Neural cell (in vitro differentiated cells): ENCODE measurements at regions not wholly inside any gene's neighbourhood (a gene's known extent, or its start where the extent isn't known, plus 50 kb on each side); places are given as distances from the start of the nearest gene placed in this dataset.

Experiments used
- CTCF ChIP-seq: fragments of 450-650 bp; IDR thresholded peaks from 2 replicates; pipeline ENCODE4 v1.5.1; 2014; ENCODE audit warnings: antibody characterized with exemption, mild to moderate bottlenecking, moderate library complexity; ENCODE audit not compliant: poor library complexity, severe bottlenecking
- EP300 ChIP-seq: fragments of 450-650 bp; conservative IDR thresholded peaks from 2 replicates; pipeline ENCODE4 v1.6.1; 2014; ENCODE audit warnings: antibody characterized with exemption, mild to moderate bottlenecking, moderate library complexity; ENCODE audit not compliant: poor library complexity, severe bottlenecking
- POLR2AphosphoS5 ChIP-seq: IDR thresholded peaks from 2 replicates; pipeline ENCODE4 v1.6.1; 2012
- TAF1 ChIP-seq: IDR thresholded peaks from 2 replicates; pipeline ENCODE4 v1.6.1; 2012; ENCODE audit warnings: low read depth

GRCh38 chrX:88828011-88828410, 81.0 kb downstream of the CPXCR1 start:
- TF ChIP-seq CTCF = no peak
- no peak for TF ChIP-seq TAF1
- TF ChIP-seq EP300 = no peak
- TF ChIP-seq POLR2AphosphoS5 = no peak
